GM12878 (cell line): ENCODE measurements at regions not wholly inside any gene's neighbourhood (a gene's known extent, or its start where the extent isn't known, plus 50 kb on each side); places are given as distances from the start of the nearest gene placed in this dataset.
A peak's percentile ranks its signal among the peaks of the same experiment; 100 is the strongest.

Experiments used
- ATF2 ChIP-seq: IDR thresholded peaks from 2 replicates; pipeline ENCODE4 v1.6.1; 2012; ENCODE audit warnings: low read length, inconsistent platforms
- ATF7 ChIP-seq: fragments of 450-650 bp; IDR thresholded peaks from 2 replicates; pipeline ENCODE4 v1.6.1; 2016; ENCODE audit warnings: low read depth, mild to moderate bottlenecking
- BCLAF1 ChIP-seq: fragments of 450-650 bp; IDR thresholded peaks from 2 replicates; pipeline ENCODE4 v1.6.1; 2017; ENCODE audit warnings: antibody characterized with exemption, mild to moderate bottlenecking, moderate library complexity
- BMI1 ChIP-seq: fragments of 450-650 bp; IDR thresholded peaks from 2 replicates; pipeline ENCODE4 v1.6.1; 2016; ENCODE audit warnings: mild to moderate bottlenecking, moderate library complexity, borderline replicate concordance
- CBFB ChIP-seq: IDR thresholded peaks from 2 replicates; pipeline ENCODE4 v1.6.1; 2016; ENCODE audit warnings: antibody characterized with exemption, low read depth
- CHD2 ChIP-seq: IDR thresholded peaks from 2 replicates; pipeline ENCODE4 v1.6.1; 2011; ENCODE audit warnings: low read depth, low read length, improper control_type of control experiment, borderline replicate concordance
- EP300 ChIP-seq, 2 experiments: fragments of 150-350 bp in 1 of 2; IDR thresholded peaks; 2 replicates each; pipeline ENCODE4 v1.6.1; 2011 to 2012; ENCODE audit warnings: low read depth in 2 of 2, low read length in 2 of 2, borderline replicate concordance in 1 of 2, improper control_type of control experiment in 1 of 2, inconsistent platforms in 1 of 2; ENCODE audit not compliant: control insufficient read depth in 1 of 2
- KDM1A ChIP-seq: fragments of 200-600 bp; sonication (generic); IDR thresholded peaks from 2 replicates; pipeline ENCODE4 v1.6.1; 2016; ENCODE audit warnings: borderline replicate concordance
- MTA2 ChIP-seq: fragments of 450-650 bp; IDR thresholded peaks from 2 replicates; pipeline ENCODE4 v1.6.1; 2016; ENCODE audit warnings: low read depth, mild to moderate bottlenecking, moderate library complexity
- MXI1 ChIP-seq: fragments of 150-350 bp; IDR thresholded peaks from 2 replicates; pipeline ENCODE4 v1.6.1; 2011; ENCODE audit warnings: low read depth, mild to moderate bottlenecking, inconsistent platforms, low read length, improper control_type of control experiment
- MYB ChIP-seq: fragments of 150-350 bp; IDR thresholded peaks from 2 replicates; pipeline ENCODE4 v1.6.1; 2014; ENCODE audit warnings: mild to moderate bottlenecking, low read depth, low read length, borderline replicate concordance
- NBN ChIP-seq: fragments of 450-650 bp; IDR thresholded peaks from 2 replicates; pipeline ENCODE4 v1.6.1; 2016
- SMAD1 ChIP-seq: fragments of 450-650 bp; IDR thresholded peaks from 2 replicates; pipeline ENCODE4 v1.6.1; 2018; ENCODE audit warnings: mild to moderate bottlenecking, low read depth; ENCODE audit not compliant: partially characterized antibody
- SREBF2 ChIP-seq: IDR thresholded peaks from 2 replicates; pipeline ENCODE4 v1.6.1; 2012; ENCODE audit warnings: mild to moderate bottlenecking, low read length
- SRF ChIP-seq, 2 experiments: IDR thresholded peaks; 2 replicates each; pipeline ENCODE4 v1.6.1; 2011; ENCODE audit warnings: low read depth in 2 of 2, low read length in 2 of 2, mild to moderate bottlenecking in 1 of 2, moderate library complexity in 1 of 2
- WRNIP1 ChIP-seq: IDR thresholded peaks from 2 replicates; pipeline ENCODE4 v1.6.1; 2011; ENCODE audit warnings: low read depth, low read length, improper control_type of control experiment, borderline replicate concordance
- ZBED1 ChIP-seq: IDR thresholded peaks from 2 replicates; pipeline ENCODE4 v1.6.1; 2016; ENCODE audit warnings: borderline replicate concordance
- TF ChIP-seq, protein P1 (sequence below): fragments of 450-650 bp; IDR thresholded peaks from 2 replicates; pipeline ENCODE4 v1.6.1; 2017; ENCODE audit warnings: mild to moderate bottlenecking, moderate library complexity
- TF ChIP-seq, protein P2 (sequence below): fragments of 150-350 bp; IDR thresholded peaks from 2 replicates; pipeline ENCODE4 v1.6.1; 2016; ENCODE audit warnings: low read depth, low read length

GRCh38 chr2:8475349-8476031 lies 206.4 kb upstream of the ID2 start (continued):
- TF ChIP-seq BCLAF1 = no peak
- peak; percentile 82 for TF ChIP-seq MTA2
- TF ChIP-seq, protein P1, sequence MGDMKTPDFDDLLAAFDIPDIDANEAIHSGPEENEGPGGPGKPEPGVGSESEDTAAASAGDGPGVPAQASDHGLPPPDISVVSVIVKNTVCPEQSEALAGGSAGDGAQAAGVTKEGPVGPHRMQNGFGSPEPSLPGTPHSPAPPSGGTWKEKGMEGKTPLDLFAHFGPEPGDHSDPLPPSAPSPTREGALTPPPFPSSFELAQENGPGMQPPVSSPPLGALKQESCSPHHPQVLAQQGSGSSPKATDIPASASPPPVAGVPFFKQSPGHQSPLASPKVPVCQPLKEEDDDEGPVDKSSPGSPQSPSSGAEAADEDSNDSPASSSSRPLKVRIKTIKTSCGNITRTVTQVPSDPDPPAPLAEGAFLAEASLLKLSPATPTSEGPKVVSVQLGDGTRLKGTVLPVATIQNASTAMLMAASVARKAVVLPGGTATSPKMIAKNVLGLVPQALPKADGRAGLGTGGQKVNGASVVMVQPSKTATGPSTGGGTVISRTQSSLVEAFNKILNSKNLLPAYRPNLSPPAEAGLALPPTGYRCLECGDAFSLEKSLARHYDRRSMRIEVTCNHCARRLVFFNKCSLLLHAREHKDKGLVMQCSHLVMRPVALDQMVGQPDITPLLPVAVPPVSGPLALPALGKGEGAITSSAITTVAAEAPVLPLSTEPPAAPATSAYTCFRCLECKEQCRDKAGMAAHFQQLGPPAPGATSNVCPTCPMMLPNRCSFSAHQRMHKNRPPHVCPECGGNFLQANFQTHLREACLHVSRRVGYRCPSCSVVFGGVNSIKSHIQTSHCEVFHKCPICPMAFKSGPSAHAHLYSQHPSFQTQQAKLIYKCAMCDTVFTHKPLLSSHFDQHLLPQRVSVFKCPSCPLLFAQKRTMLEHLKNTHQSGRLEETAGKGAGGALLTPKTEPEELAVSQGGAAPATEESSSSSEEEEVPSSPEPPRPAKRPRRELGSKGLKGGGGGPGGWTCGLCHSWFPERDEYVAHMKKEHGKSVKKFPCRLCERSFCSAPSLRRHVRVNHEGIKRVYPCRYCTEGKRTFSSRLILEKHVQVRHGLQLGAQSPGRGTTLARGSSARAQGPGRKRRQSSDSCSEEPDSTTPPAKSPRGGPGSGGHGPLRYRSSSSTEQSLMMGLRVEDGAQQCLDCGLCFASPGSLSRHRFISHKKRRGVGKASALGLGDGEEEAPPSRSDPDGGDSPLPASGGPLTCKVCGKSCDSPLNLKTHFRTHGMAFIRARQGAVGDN = no peak
- TF ChIP-seq CBFB = no peak
- 0 out of 2 replicates have a peak, but pooled peaks have one; percentile 30 for TF ChIP-seq MXI1
- TF ChIP-seq, protein P2, sequence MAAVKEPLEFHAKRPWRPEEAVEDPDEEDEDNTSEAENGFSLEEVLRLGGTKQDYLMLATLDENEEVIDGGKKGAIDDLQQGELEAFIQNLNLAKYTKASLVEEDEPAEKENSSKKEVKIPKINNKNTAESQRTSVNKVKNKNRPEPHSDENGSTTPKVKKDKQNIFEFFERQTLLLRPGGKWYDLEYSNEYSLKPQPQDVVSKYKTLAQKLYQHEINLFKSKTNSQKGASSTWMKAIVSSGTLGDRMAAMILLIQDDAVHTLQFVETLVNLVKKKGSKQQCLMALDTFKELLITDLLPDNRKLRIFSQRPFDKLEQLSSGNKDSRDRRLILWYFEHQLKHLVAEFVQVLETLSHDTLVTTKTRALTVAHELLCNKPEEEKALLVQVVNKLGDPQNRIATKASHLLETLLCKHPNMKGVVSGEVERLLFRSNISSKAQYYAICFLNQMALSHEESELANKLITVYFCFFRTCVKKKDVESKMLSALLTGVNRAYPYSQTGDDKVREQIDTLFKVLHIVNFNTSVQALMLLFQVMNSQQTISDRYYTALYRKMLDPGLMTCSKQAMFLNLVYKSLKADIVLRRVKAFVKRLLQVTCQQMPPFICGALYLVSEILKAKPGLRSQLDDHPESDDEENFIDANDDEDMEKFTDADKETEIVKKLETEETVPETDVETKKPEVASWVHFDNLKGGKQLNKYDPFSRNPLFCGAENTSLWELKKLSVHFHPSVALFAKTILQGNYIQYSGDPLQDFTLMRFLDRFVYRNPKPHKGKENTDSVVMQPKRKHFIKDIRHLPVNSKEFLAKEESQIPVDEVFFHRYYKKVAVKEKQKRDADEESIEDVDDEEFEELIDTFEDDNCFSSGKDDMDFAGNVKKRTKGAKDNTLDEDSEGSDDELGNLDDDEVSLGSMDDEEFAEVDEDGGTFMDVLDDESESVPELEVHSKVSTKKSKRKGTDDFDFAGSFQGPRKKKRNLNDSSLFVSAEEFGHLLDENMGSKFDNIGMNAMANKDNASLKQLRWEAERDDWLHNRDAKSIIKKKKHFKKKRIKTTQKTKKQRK = no peak
- peak; percentile 64; the same call in 1 of the 2 replicates for TF ChIP-seq NBN
- TF ChIP-seq EP300 (IDR thresholded peaks at IDR 0.05; ENCODE audit: borderline replicate concordance in 1 of 2, control insufficient read depth in 1 of 2, low read depth in 2 of 2, low read length in 2 of 2) = peak; percentile 70 to 78; a peak in 2 of 4 replicates
- TF ChIP-seq CHD2 = peak; percentile 41; the same call in 1 of the 2 replicates
- peak; percentile 98 for TF ChIP-seq BMI1
- no peak for TF ChIP-seq KDM1A
- no peak for TF ChIP-seq SREBF2
- no peak for TF ChIP-seq WRNIP1
- no peak for TF ChIP-seq MYB
- TF ChIP-seq ATF7 = peak; percentile 74
- TF ChIP-seq SRF (IDR thresholded peaks at IDR 0.05; ENCODE audit: low read depth in 2 of 2, low read length in 2 of 2) = no peak
- TF ChIP-seq ATF2 = peak; percentile 53; the same call in 1 of the 2 replicates
- TF ChIP-seq SMAD1 = peak; percentile 24
- no peak for TF ChIP-seq ZBED1
